ENCODE measurements at regions not wholly inside any gene's neighbourhood (a gene's known extent, or its start where the extent isn't known, plus 50 kb on each side); places are given as distances from the start of the nearest gene placed in this dataset.

DNA sequence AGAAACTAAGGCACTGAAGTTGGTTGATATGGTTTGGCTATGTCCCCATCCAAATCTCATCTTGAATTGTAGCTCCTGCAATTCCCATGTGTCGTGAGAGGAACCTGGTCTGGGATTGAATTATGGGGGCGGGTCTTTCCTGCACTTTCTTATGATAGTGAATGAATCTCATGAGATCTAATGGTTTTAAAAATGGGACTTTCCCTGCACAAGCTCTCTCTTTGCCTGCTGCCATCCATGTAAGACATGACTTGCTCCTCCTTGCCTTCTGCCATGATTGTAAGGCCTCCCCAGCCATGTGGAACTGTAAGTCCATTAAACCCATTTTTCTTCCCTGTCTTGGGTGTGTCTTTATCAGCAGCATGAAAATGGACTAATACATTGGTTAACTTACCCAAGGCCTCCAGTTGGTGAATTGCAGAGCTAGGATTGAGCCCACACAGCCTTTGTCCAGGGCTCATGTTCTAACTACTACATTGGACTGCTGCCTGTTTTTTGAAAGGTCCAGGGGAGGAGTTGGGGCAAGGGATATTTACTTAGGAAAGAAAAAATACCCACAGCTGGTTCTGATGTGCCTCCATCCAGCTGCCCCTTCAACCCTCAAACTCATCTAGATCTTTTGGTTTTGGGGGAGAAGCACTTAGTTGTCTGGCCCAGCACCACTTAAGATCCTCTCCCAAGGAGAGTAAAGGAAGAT, 107.8 kb upstream of the NAV2 start:
- Histone ChIP-seq H3K27ac (no peak overlapping the region), H3K27me3 (no peaks in the 10 kb centered on the region), H3K9me3 (replicated peaks in 1 of 3) (no peaks in the 10 kb centered on the region), H3K4me1 (replicated peaks in 1 of 2) (peaks cover 0 to 7% of the 10 kb centered on the region in 2 donors), H3K4me3 (no peak overlapping the region), H3K36me3 (replicated peaks in 1 of 2) (no peaks in the 10 kb centered on the region)
- no peak for DNase-seq
- 90 to 94% (median 93%) methylated on average over 2 of the region's 2 CpGs for WGBS, 4 donors
- intact Hi-C loops (cut with DNase I): no loop called here
- no peak for TF ChIP-seq POLR2A (IDR thresholded peaks at IDR 0.05)

GRCh38 chr11:19603771-19604170, 108.9 kb upstream of the NAV2 start:
- WGBS, 4 donors: 77 to 89% (median 82%) methylated on average over 2 of the region's 2 CpGs
- Histone ChIP-seq H3K36me3 (replicated peaks in 1 of 2) (no peaks in the 10 kb centered on the region), H3K27me3 (no peaks in the 10 kb centered on the region), H3K9me3 (replicated peaks in 1 of 3) (no peaks in the 10 kb centered on the region), H3K4me1 (replicated peaks in 1 of 2) (peaks cover 0 to 7% of the 10 kb centered on the region in 2 donors), H3K4me3 (no peak overlapping the region), H3K27ac (no peak overlapping the region)
- TF ChIP-seq POLR2A (IDR thresholded peaks at IDR 0.05) (no peak), CTCF (IDR thresholded peaks at IDR 0.05) (no peak)
- intact Hi-C loops (cut with DNase I): no loop called here
- no peak for DNase-seq

DNA sequence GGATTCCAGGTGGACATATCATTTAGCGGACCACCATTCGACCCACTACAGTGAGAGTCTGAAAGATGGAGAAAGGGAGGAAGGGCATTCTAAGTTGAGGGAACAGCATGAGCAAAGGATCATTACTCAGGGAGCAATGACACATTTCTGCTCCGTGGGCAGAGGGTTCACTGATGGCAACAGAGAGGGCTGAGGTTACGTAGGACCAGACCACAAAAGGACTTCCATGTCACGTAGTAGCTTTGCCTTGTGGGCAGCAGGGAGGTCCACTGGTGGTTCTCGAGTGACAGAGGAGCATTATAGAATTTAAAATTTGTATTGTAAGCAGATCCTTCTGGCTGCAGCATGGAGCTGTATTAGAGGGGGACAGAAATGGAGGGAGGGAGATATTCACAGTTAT, 109.7 kb upstream of the NAV2 start:
- intact Hi-C loops (cut with DNase I): no loop called here
- 68 to 84% (median 76%) methylated on average over 6 of the region's 6 CpGs for WGBS, 4 donors

DNA sequence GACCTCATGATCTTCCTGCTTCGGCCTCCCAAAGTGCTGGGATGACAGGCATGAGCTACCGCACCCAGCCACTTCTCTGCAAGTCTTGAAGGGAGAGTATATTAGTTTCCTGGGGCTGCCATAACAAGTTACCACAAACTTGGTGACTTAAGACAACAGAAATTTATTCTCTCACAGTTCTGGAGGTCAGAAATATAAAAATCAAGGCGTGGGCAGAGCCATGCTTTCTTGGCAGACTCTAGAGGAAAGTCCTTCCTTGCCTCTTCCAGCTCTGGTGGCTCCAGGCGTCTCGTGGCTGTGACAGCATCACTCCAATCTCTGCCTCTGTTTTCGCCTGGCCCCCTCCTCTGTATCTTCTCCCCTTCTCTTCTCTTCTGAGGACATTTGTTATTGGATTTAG, 110.2 kb upstream of the NAV2 start:
- H3K4me3 ChIP-seq: no peak overlapping the region
- no peak for DNase-seq
- WGBS, 4 donors: 47 to 73% (median 71%) methylated on average over 6 of the region's 6 CpGs
- H3K4me1 ChIP-seq (replicated peaks in 1 of 2): peaks cover 0 to 2% of the 10 kb centered on the region in 2 donors
- TF ChIP-seq POLR2A (IDR thresholded peaks at IDR 0.05): no peak
- TF ChIP-seq CTCF (IDR thresholded peaks at IDR 0.05): no peak
- no peaks in the 10 kb centered on the region for H3K9me3 ChIP-seq (replicated peaks in 1 of 3)
- H3K27ac ChIP-seq: no peak overlapping the region
- H3K27me3 ChIP-seq: no peaks in the 10 kb centered on the region
- intact Hi-C loops (cut with DNase I): no loop called here
- no peaks in the 10 kb centered on the region for H3K36me3 ChIP-seq (replicated peaks in 1 of 2)

More for the DNA sequence above, 109.7 kb upstream of the NAV2 start:
- no peaks in the 10 kb centered on the region for H3K9me3 ChIP-seq (replicated peaks in 1 of 3)
- no peak overlapping the region for H3K27ac ChIP-seq
- DNase-seq: no peak
- H3K4me1 ChIP-seq (replicated peaks in 1 of 2): peaks cover 0 to 3% of the 10 kb centered on the region in 2 donors
- no peak overlapping the region for H3K4me3 ChIP-seq
- H3K27me3 ChIP-seq: no peaks in the 10 kb centered on the region
- TF ChIP-seq CTCF (IDR thresholded peaks at IDR 0.05): no peak
- TF ChIP-seq POLR2A (IDR thresholded peaks at IDR 0.05): no peak
- no peaks in the 10 kb centered on the region for H3K36me3 ChIP-seq (replicated peaks in 1 of 2)

DNA sequence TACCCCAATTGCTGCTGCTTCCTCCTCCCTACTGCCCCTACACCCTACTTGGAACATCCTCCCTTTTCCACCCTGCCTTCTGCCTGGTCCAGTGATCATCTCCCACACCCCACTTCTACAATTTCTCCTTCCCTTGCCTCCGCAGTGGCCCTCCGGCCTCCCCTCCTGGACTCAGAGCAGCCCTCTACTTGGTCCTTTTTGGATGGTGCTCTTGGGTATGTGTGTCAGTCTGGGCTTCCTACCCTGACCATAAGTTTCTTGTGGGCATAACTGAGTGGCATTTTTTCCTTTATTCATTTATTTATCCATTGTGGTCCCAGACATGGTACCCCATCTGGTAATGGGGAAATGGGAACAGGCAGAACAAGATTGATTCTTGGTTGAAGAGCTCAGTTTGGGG, 111.4 kb upstream of the NAV2 start:
- intact Hi-C loops (cut with DNase I): no loop called here
- 92 to 100% (median 96%) methylated on average over 2 of the region's 2 CpGs for WGBS, 4 donors
- no peak overlapping the region for H3K27ac ChIP-seq
- H3K4me3 ChIP-seq: no peak overlapping the region
- no peaks in the 10 kb centered on the region for H3K36me3 ChIP-seq (replicated peaks in 1 of 2)
- DNase-seq: no peak
- H3K4me1 ChIP-seq (replicated peaks in 1 of 2): peaks cover 0 to 14% of the 10 kb centered on the region in 2 donors
- TF ChIP-seq POLR2A (IDR thresholded peaks at IDR 0.05) (no peak), CTCF (IDR thresholded peaks at IDR 0.05) (no peak)
- H3K27me3 ChIP-seq: no peaks in the 10 kb centered on the region
- no peaks in the 10 kb centered on the region for H3K9me3 ChIP-seq (replicated peaks in 1 of 3)

All from adrenal gland (tissue), 9 donors.